H9 (cell line): ENCODE measurements at regions not wholly inside any gene's neighbourhood (a gene's known extent, or its start where the extent isn't known, plus 50 kb on each side); places are given as distances from the start of the nearest gene placed in this dataset.

Source experiments
- DNase-seq: peaks from one replicate; pipeline ENCODE4 v3.0.0-alpha.2; 2017
- H2AFZ ChIP-seq: one replicate; pipeline ENCODE4 v1.6.1; 2013; ENCODE audit warnings: mild to moderate bottlenecking, low read length, control low read depth, moderate library complexity
- H2AK5ac ChIP-seq: 2 replicates; pipeline ENCODE4 v1.6.1; 2013; ENCODE audit warnings: low read length, control low read depth, mixed read lengths; ENCODE audit not compliant: insufficient read length
- H2BK120ac ChIP-seq: one replicate; pipeline ENCODE4 v1.6.1; 2013; ENCODE audit warnings: low read depth, mild to moderate bottlenecking, low read length, control low read depth, inconsistent platforms; ENCODE audit not compliant: poor library complexity, severe bottlenecking
- H2BK12ac ChIP-seq: 2 replicates; pipeline ENCODE4 v1.6.1; 2013; ENCODE audit warnings: low read length, control low read depth, mixed read lengths, low read depth; ENCODE audit not compliant: insufficient read length
- H2BK15ac ChIP-seq: 2 replicates; pipeline ENCODE4 v1.6.1; 2013; ENCODE audit warnings: low read depth, low read length, control low read depth
- H2BK20ac ChIP-seq: one replicate; pipeline ENCODE4 v1.6.1; 2013; ENCODE audit warnings: low read depth, mild to moderate bottlenecking, low read length, control low read depth, inconsistent platforms; ENCODE audit not compliant: poor library complexity, severe bottlenecking
- H2BK5ac ChIP-seq: 2 replicates; pipeline ENCODE4 v1.6.1; 2013; ENCODE audit warnings: low read length, control low read depth, mixed read lengths; ENCODE audit not compliant: insufficient read length
- H3K14ac ChIP-seq: 2 replicates; pipeline ENCODE4 v1.6.1; 2013; ENCODE audit warnings: low read length, control low read depth; ENCODE audit not compliant: insufficient read depth
- H3K18ac ChIP-seq: 2 replicates; pipeline ENCODE4 v1.6.1; 2013; ENCODE audit warnings: low read depth, mild to moderate bottlenecking, mixed read lengths, low read length, control low read depth; ENCODE audit not compliant: insufficient read length
- H3K23ac ChIP-seq: 2 replicates; pipeline ENCODE4 v1.6.1; 2013; ENCODE audit warnings: low read length, control low read depth, mixed read lengths, low read depth; ENCODE audit not compliant: insufficient read length
- H3K23me2 ChIP-seq: 2 replicates; pipeline ENCODE4 v1.6.1; 2013; ENCODE audit warnings: low read depth, mild to moderate bottlenecking, mixed read lengths, low read length, control low read depth; ENCODE audit not compliant: insufficient read length, poor library complexity, severe bottlenecking
- H3K27ac ChIP-seq: 2 replicates; pipeline ENCODE4 v1.5.1; 2013; ENCODE audit warnings: low read length, control low read depth, mixed read lengths, low read depth; ENCODE audit not compliant: insufficient read length
- H3K27me3 ChIP-seq: 2 replicates; pipeline ENCODE4 v1.6.1; 2013; ENCODE audit warnings: low read length, control low read depth, inconsistent platforms; ENCODE audit not compliant: insufficient read depth
- H3K4ac ChIP-seq: 2 replicates; pipeline ENCODE4 v1.6.1; 2013; ENCODE audit warnings: low read depth, mild to moderate bottlenecking, control low read depth, inconsistent platforms, low read length, moderate library complexity
- H3K4me1 ChIP-seq: 2 replicates; pipeline ENCODE4 v1.6.1; 2013; ENCODE audit warnings: low read length, control low read depth, inconsistent platforms; ENCODE audit not compliant: insufficient read depth
- H3K4me2 ChIP-seq: 2 replicates; pipeline ENCODE4 v1.6.1; 2013; ENCODE audit warnings: low read length, control low read depth, mixed read lengths; ENCODE audit not compliant: insufficient read length, insufficient read depth
- H3K56ac ChIP-seq: 2 replicates; pipeline ENCODE4 v1.6.1; 2013; ENCODE audit warnings: low read depth, mild to moderate bottlenecking, mixed read lengths, low read length, control low read depth; ENCODE audit not compliant: insufficient read length
- H3K79me1 ChIP-seq: 2 replicates; pipeline ENCODE4 v1.6.1; 2013; ENCODE audit warnings: low read depth, mild to moderate bottlenecking, moderate library complexity, low read length, control low read depth, inconsistent platforms; ENCODE audit not compliant: insufficient read depth, poor library complexity, severe bottlenecking
- H3K79me2 ChIP-seq: 2 replicates; pipeline ENCODE4 v1.6.1; 2013; ENCODE audit warnings: low read length, control low read depth, inconsistent platforms; ENCODE audit not compliant: insufficient read depth
- H3K9ac ChIP-seq: 2 replicates; pipeline ENCODE4 v1.6.1; 2013; ENCODE audit warnings: low read length, control low read depth, mixed read lengths; ENCODE audit not compliant: insufficient read length; ENCODE audit errors: extremely low read depth
- H3K9me3 ChIP-seq: one replicate; pipeline ENCODE4 v1.6.1; 2013; ENCODE audit warnings: low read depth, low read length, inconsistent platforms; ENCODE audit not compliant: control insufficient read depth
- H3T11ph ChIP-seq: one replicate; pipeline ENCODE4 v1.6.1; 2013; ENCODE audit warnings: mild to moderate bottlenecking, low read length, control low read depth, inconsistent platforms
- H4K20me1 ChIP-seq: one replicate; pipeline ENCODE4 v1.6.1; 2013; ENCODE audit not compliant: control insufficient read depth, insufficient read length, insufficient read depth
- H4K5ac ChIP-seq: 2 replicates; pipeline ENCODE4 v1.6.1; 2013; ENCODE audit warnings: low read depth, mild to moderate bottlenecking, mixed read lengths, low read length, control low read depth; ENCODE audit not compliant: insufficient read length
- H4K8ac ChIP-seq: replicated peaks from 2 replicates; pipeline ENCODE4 v1.6.1; 2013; ENCODE audit warnings: low read length, control low read depth, mixed read lengths, low read depth; ENCODE audit not compliant: insufficient read length
- H4K91ac ChIP-seq: 2 replicates; pipeline ENCODE4 v1.6.1; 2013; ENCODE audit warnings: low read depth, mild to moderate bottlenecking, moderate library complexity, mixed read lengths, low read length, control low read depth; ENCODE audit not compliant: insufficient read length
- H3K27ac Mint-ChIP-seq, 3 experiments: 2 replicates in 2 of 3; 3 replicates in 1 of 3; pipeline ENCODE4 v1.8.0; 2020 to 2021; ENCODE audit warnings: mixed read lengths in 3 of 3, mild to moderate bottlenecking in 1 of 3, moderate library complexity in 1 of 3
- H3K27me3 Mint-ChIP-seq: 2 replicates; pipeline ENCODE4 v1.8.0; 2021; ENCODE audit warnings: low read depth, mild to moderate bottlenecking, moderate library complexity, mixed read lengths
- H3K36me3 Mint-ChIP-seq, 3 experiments: 2 replicates in 2 of 3; 3 replicates in 1 of 3; pipeline ENCODE4 v1.8.0; 2020 to 2021; ENCODE audit warnings: low read depth in 3 of 3, mixed read lengths in 3 of 3; ENCODE audit not compliant: insufficient read depth in 1 of 3
- H3K4me1 Mint-ChIP-seq, 2 experiments: 2 replicates each; pipeline ENCODE4 v1.8.0; 2020; ENCODE audit warnings: mixed read lengths in 2 of 2
- H3K4me3 Mint-ChIP-seq, 2 experiments: 2 replicates in 1 of 2; 3 replicates in 1 of 2; pipeline ENCODE4 v1.8.0; 2020 to 2021; ENCODE audit warnings: mild to moderate bottlenecking in 2 of 2, mixed read lengths in 2 of 2, moderate library complexity in 1 of 2
- H3K9me3 Mint-ChIP-seq, 2 experiments: 2 replicates in 1 of 2; 3 replicates in 1 of 2; pipeline ENCODE4 v1.8.0; 2020; ENCODE audit warnings: mild to moderate bottlenecking in 2 of 2, mixed read lengths in 2 of 2, moderate library complexity in 1 of 2
- WGBS: extraction: QIAGEN DNeasy Blood & Tissue Kit; methylation state at CpG from one replicate; pipeline ENCODE4 v1.1.7; 2013; ENCODE audit warnings: missing lambda C conversion rate, low lambda C conversion rate, mixed read lengths; ENCODE audit not compliant: insufficient read length; ENCODE audit errors: extremely low coverage; 5-methylcytosine and 5-hydroxymethylcytosine counted together
- TF ChIP-seq, protein P1 (sequence below): fragments of 200-600 bp; sonication (generic); conservative IDR thresholded peaks from 3 replicates; pipeline ENCODE4 v1.8.0; 2021; ENCODE audit warnings: antibody characterized with exemption, mild to moderate bottlenecking

DNA sequence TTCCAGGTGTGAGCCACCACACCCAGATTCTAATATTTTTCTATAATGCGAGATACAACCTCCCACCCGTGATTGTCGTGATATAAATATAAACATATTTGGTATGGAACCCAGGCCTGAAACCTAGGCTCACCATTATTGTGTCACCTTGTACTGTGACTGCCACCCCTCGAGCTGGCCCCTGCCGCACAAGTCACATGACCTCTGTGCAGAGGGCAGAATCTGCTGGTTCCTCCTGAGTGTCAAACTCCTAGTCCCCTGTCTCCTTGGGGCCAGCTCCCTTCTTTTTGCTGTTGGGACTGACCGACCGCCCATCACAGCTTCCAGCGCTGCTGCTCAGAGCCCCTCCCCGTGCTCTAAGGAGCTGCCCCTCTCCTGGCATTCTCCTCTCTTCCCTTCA lies 86.4 kb downstream of the RSPH3 start:
- Histone ChIP-seq H3K4me2 (no peak overlapping the region), H2BK15ac (no peak overlapping the region), H3T11ph (no peak overlapping the region), H3K4ac (no peak overlapping the region), H3K27ac (no peak overlapping the region), H2BK5ac (no peak overlapping the region), H3K23ac (no peak overlapping the region), H3K23me2 (no peaks in the 10 kb centered on the region), H4K20me1 (no peaks in the 10 kb centered on the region), H3K56ac (no peak overlapping the region), H2AK5ac (no peak overlapping the region), H3K9ac (no peak overlapping the region), H4K91ac (no peak overlapping the region), H2AFZ (no peak overlapping the region), H3K79me1 (no peaks in the 10 kb centered on the region), H2BK120ac (no peak overlapping the region), H3K14ac (no peak overlapping the region), H3K79me2 (no peaks in the 10 kb centered on the region), H2BK12ac (no peak overlapping the region), H3K18ac (no peak overlapping the region), H3K4me1 (peaks cover 6% of the 10 kb centered on the region), H3K9me3 (no peaks in the 10 kb centered on the region), H4K8ac (no peak overlapping the region), H4K5ac (no peak overlapping the region), H3K27me3 (no peaks in the 10 kb centered on the region), H2BK20ac (no peak overlapping the region)
- DNase-seq: no peak
- Mint-ChIP-seq H3K4me3 (no peak overlapping the region; a peak in 1 of 5 replicates), H3K4me1 (peaks cover 51 to 52% of the 10 kb centered on the region in 2 experiments), H3K9me3 (peaks cover 0 to 4% of the 10 kb centered on the region in 2 experiments; a peak in 3 of 5 replicates), H3K36me3 (peaks cover 0 to 6% (median 2%) of the 10 kb centered on the region in 3 experiments; a peak in 4 of 7 replicates), H3K27me3 (no peaks in the 10 kb centered on the region; the same call in 1 of the 2 replicates), H3K27ac (peak overlapping the region in 2 of 3 experiments; percentile 20 to 48; a peak in 1 of 7 replicates)
- WGBS: no CpG with 5 or more reads among the region's 9 CpGs
- TF ChIP-seq, protein P1, sequence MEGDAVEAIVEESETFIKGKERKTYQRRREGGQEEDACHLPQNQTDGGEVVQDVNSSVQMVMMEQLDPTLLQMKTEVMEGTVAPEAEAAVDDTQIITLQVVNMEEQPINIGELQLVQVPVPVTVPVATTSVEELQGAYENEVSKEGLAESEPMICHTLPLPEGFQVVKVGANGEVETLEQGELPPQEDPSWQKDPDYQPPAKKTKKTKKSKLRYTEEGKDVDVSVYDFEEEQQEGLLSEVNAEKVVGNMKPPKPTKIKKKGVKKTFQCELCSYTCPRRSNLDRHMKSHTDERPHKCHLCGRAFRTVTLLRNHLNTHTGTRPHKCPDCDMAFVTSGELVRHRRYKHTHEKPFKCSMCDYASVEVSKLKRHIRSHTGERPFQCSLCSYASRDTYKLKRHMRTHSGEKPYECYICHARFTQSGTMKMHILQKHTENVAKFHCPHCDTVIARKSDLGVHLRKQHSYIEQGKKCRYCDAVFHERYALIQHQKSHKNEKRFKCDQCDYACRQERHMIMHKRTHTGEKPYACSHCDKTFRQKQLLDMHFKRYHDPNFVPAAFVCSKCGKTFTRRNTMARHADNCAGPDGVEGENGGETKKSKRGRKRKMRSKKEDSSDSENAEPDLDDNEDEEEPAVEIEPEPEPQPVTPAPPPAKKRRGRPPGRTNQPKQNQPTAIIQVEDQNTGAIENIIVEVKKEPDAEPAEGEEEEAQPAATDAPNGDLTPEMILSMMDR: no peak
